MM.1S (cell line): ENCODE measurements at regions not wholly inside any gene's neighbourhood (a gene's known extent, or its start where the extent isn't known, plus 50 kb on each side); places are given as distances from the start of the nearest gene placed in this dataset.

ENCODE experiments used
- EZH2 ChIP-seq: fragments of 300-600 bp; sonication (generic); optimal IDR thresholded peaks from 2 replicates; pipeline ENCODE3; 2017; ENCODE audit warnings: low read depth, mild to moderate bottlenecking, antibody characterized with exemption, low read length, mixed read lengths
- EZH2phosphoT487 ChIP-seq: fragments of 300-600 bp; sonication (generic); IDR thresholded peaks from 2 replicates; pipeline ENCODE4 v1.6.1; 2018; ENCODE audit warnings: antibody characterized with exemption, low read length
- TF ChIP-seq, protein P1 (sequence below): fragments of 300-600 bp; sonication (generic); IDR thresholded peaks from 2 replicates; pipeline ENCODE4 v1.5.1; 2016; ENCODE audit warnings: antibody characterized with exemption, low read length, mixed read lengths

DNA sequence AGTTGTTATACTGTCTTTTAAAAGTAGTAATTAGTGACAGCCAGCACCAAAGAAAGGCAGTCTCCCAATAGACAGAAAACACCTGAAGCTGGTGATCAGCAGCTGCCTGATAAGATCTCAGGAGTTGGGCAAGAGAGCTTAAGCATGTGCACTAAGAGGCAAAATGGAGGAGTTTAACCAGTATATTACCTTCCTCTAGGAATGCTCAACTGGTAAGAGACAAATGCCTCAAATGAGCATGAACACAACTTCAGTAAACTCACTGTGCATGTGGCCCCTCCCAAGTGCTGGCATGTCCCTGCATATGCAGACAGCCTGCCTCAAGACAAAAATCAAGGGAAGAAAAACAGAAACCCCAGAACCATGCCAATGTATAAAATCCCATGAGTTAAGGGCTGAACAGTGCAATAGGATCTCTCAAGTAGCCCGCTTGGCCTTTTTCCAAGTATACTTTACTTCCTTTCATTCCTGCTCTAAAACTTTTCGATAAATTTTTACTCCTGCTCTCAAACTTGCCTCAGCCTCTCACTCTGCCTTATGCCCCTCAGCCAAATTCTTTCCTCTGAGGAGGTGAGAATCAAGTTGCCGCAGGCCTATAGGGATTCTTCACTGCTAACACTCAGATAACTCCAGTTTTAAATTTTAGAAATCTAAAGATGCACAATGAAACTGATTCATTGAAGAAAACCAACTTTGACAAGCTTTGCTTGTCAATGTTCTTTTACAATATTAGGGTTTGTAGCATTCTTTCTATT, 724.8 kb upstream of the RIOK2 start:
- TF ChIP-seq, protein P1, sequence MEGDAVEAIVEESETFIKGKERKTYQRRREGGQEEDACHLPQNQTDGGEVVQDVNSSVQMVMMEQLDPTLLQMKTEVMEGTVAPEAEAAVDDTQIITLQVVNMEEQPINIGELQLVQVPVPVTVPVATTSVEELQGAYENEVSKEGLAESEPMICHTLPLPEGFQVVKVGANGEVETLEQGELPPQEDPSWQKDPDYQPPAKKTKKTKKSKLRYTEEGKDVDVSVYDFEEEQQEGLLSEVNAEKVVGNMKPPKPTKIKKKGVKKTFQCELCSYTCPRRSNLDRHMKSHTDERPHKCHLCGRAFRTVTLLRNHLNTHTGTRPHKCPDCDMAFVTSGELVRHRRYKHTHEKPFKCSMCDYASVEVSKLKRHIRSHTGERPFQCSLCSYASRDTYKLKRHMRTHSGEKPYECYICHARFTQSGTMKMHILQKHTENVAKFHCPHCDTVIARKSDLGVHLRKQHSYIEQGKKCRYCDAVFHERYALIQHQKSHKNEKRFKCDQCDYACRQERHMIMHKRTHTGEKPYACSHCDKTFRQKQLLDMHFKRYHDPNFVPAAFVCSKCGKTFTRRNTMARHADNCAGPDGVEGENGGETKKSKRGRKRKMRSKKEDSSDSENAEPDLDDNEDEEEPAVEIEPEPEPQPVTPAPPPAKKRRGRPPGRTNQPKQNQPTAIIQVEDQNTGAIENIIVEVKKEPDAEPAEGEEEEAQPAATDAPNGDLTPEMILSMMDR: no peak
- no peak for TF ChIP-seq EZH2
- no peak for TF ChIP-seq EZH2phosphoT487
